Transverse colon (tissue), 4 donors: ENCODE measurements at regions not wholly inside any gene's neighbourhood (a gene's known extent, or its start where the extent isn't known, plus 50 kb on each side); places are given as distances from the start of the nearest gene placed in this dataset.

ENCODE experiments used
- DNase-seq: peaks from one replicate; pipeline ENCODE4 v3.0.0-alpha.2; 2019
- H3K27ac ChIP-seq, 4 donors: fragments of 200-600 bp; sonication (generic); 2 replicates each; pipeline ENCODE4 v1.5.1; 2016 to 2018; ENCODE audit warnings: inconsistent platforms in 4 of 4
- H3K27me3 ChIP-seq: fragments of 200-600 bp; sonication (generic); 2 replicates; pipeline ENCODE4 v1.5.1; 2017; ENCODE audit warnings: inconsistent platforms
- H3K36me3 ChIP-seq, 4 donors: fragments of 200-600 bp; sonication (generic); 2 replicates each; pipeline ENCODE4 v1.5.1; 2017 to 2019; ENCODE audit warnings: inconsistent platforms in 4 of 4
- H3K4me1 ChIP-seq, 4 donors: fragments of 200-600 bp; sonication (generic); 2 replicates each; pipeline ENCODE4 v1.5.1; 2017 to 2020; ENCODE audit warnings: inconsistent platforms in 4 of 4
- H3K4me3 ChIP-seq, 4 donors: fragments of 200-600 bp; sonication (generic); 1 replicate in 1 of 4; 2 replicates in 3 of 4; pipeline versions ENCODE4 v1.5.1 to v1.6.1; 2017 to 2019; ENCODE audit warnings: inconsistent platforms in 4 of 4
- H3K9me3 ChIP-seq, 2 donors: fragments of 200-600 bp; sonication (generic); 2 replicates each; pipeline ENCODE4 v1.5.1; 2017 to 2019; ENCODE audit warnings: inconsistent platforms in 2 of 2
- EP300 ChIP-seq: sonication (generic); formaldehyde crosslinking; IDR thresholded peaks from one replicate; pipeline ENCODE4 v1.6.1; 2017; ENCODE audit warnings: antibody characterized with exemption, low read depth
- POLR2A ChIP-seq: fragments of 450-650 bp; IDR thresholded peaks from one replicate; pipeline ENCODE4 v1.6.1; 2016; ENCODE audit warnings: antibody characterized with exemption, mild to moderate bottlenecking, moderate library complexity
- POLR2AphosphoS5 ChIP-seq, 3 donors: sonication (generic); formaldehyde crosslinking; IDR thresholded peaks; one replicate each; pipeline ENCODE4 v1.6.1; 2016; ENCODE audit warnings: antibody characterized with exemption in 3 of 3
- WGBS, 2 donors: methylation state at CpG; one replicate each; pipeline ENCODE4 v1.1.5; 2018; ENCODE audit warnings: low coverage in 1 of 2; 5-methylcytosine and 5-hydroxymethylcytosine counted together
- in situ Hi-C, 4 donors: fragments of 200-750 bp; cut with MboI; loops; one replicate each; pipeline versions ENCODE4 v1.15.0 to v1.15.1; 2017; ENCODE audit warnings: low sequenced_read_pairs in 3 of 4, low pct_ligation_motif_present in 1 of 4, low pct_unique_long_range_greater_than_20kb in 1 of 4
- intact Hi-C: fragments of 100-400 bp; cut with DNase I; formaldehyde crosslinking; loops from one replicate; pipeline ENCODE4 v1.15.1; 2023; ENCODE audit warnings: low total_unique reads
- TF ChIP-seq, protein P1 (sequence below), 5 experiments: fragments of 200-600 bp in 3 of 5; fragments of 450-650 bp in 2 of 5; sonication (generic) in 3 of 5; IDR thresholded peaks; 1 replicate in 2 of 5; 2 replicates in 3 of 5; pipeline ENCODE4 v1.5.1; 2016 to 2017; ENCODE audit warnings: antibody characterized with exemption in 5 of 5, inconsistent platforms in 3 of 5, mild to moderate bottlenecking in 2 of 5, moderate library complexity in 1 of 5

DNA sequence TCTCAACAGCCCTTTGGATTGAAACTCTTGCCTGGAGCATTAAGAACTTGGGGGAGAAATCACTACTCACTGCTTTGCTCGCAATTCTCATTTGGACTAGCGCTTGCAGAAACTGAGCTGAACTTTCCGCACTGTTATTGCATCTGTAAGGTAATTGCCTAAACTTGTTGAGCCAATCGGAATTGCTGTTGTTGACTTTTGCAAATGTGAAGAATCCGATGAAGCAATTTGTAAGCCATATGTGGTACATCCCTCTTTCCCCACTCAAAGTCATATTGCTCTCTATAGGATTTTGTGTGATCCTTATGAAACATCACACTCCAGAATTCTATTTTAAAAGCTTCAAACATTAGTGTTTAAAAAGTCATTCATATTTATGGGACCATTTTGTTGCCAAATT, 191.7 kb upstream of the GBE1 start:
- intact Hi-C loops (no loop called here), in situ Hi-C loops (no loop called here)
- TF ChIP-seq POLR2AphosphoS5 (IDR thresholded peaks at IDR 0.05) = no peak
- TF ChIP-seq, protein P1, sequence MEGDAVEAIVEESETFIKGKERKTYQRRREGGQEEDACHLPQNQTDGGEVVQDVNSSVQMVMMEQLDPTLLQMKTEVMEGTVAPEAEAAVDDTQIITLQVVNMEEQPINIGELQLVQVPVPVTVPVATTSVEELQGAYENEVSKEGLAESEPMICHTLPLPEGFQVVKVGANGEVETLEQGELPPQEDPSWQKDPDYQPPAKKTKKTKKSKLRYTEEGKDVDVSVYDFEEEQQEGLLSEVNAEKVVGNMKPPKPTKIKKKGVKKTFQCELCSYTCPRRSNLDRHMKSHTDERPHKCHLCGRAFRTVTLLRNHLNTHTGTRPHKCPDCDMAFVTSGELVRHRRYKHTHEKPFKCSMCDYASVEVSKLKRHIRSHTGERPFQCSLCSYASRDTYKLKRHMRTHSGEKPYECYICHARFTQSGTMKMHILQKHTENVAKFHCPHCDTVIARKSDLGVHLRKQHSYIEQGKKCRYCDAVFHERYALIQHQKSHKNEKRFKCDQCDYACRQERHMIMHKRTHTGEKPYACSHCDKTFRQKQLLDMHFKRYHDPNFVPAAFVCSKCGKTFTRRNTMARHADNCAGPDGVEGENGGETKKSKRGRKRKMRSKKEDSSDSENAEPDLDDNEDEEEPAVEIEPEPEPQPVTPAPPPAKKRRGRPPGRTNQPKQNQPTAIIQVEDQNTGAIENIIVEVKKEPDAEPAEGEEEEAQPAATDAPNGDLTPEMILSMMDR (IDR thresholded peaks at IDR 0.05) = no peak
- no peak for TF ChIP-seq POLR2A
- no peak for TF ChIP-seq EP300

DNA sequence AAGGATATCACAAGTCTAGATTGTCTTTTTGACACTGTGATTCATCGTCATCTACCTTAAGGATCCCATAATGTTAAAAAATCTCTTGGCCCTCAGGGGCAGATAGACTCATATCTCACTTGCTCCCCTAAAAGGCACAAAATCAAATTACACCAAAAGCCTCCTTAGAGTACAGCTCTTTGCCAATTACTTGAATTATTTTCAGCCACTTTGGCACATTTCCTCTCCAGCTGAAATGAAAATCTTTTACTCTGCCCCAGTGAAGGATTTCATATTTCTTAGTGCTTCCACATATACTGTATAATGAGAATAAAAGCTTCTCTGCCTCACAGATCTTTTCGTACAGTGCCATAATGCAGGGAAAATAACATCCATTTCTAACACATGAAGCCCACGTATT, 190.7 kb upstream of the GBE1 start:
- TF ChIP-seq, protein P1 (IDR thresholded peaks at IDR 0.05) = no peak
- TF ChIP-seq POLR2A (no peak), EP300 (no peak), POLR2AphosphoS5 (IDR thresholded peaks at IDR 0.05) (no peak)
- no peak overlapping the region for H3K4me3 ChIP-seq
- H3K36me3 ChIP-seq = no peaks in the 10 kb centered on the region
- H3K27me3 ChIP-seq = no peaks in the 10 kb centered on the region
- no peaks in the 10 kb centered on the region for H3K4me1 ChIP-seq
- H3K9me3 ChIP-seq = no peaks in the 10 kb centered on the region
- H3K27ac ChIP-seq = no peak overlapping the region
- no peak for DNase-seq
- intact Hi-C loops (no loop called here), in situ Hi-C loops (no loop called here)
- 76 to 79% methylated on average over 3 of the region's 3 CpGs for WGBS, 2 donors

More for the DNA sequence above, 191.7 kb upstream of the GBE1 start:
- H3K4me3 ChIP-seq = no peak overlapping the region
- WGBS, 2 donors = 80 to 95% methylated on average over 5 of the region's 5 CpGs
- no peaks in the 10 kb centered on the region for H3K36me3 ChIP-seq
- H3K4me1 ChIP-seq = no peaks in the 10 kb centered on the region
- H3K27ac ChIP-seq = no peak overlapping the region
- no peaks in the 10 kb centered on the region for H3K27me3 ChIP-seq
- no peaks in the 10 kb centered on the region for H3K9me3 ChIP-seq
- no peak for DNase-seq

DNA sequence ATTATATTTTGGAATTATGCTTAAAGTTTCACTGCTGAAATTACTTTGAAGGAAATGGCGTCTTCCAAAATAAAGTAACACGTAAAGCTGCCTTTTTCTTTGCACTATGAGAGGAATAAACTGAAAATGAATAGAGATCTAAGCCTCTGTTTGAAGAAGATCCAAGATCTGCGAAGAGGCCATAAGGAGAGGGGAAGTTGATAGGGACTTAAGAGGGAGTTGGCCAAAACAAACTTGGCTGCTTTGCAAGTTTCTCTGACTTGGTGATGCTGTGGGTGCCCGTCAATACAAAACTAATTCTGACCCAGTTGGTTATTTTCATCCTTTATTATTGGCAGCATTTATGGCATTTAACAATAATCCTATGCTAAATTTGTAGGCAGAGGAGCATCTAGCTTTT, 190.2 kb upstream of the GBE1 start:
- H3K4me1 ChIP-seq = no peaks in the 10 kb centered on the region
- no peaks in the 10 kb centered on the region for H3K9me3 ChIP-seq
- intact Hi-C loops (no loop called here), in situ Hi-C loops (no loop called here)
- 67 to 73% methylated on average over 4 of the region's 4 CpGs for WGBS, 2 donors
- H3K4me3 ChIP-seq = no peak overlapping the region
- TF ChIP-seq POLR2AphosphoS5 (IDR thresholded peaks at IDR 0.05) (no peak), EP300 (no peak), POLR2A (no peak)
- TF ChIP-seq, protein P1 (IDR thresholded peaks at IDR 0.05) = no peak
- no peaks in the 10 kb centered on the region for H3K27me3 ChIP-seq
- DNase-seq = no peak
- H3K36me3 ChIP-seq = no peaks in the 10 kb centered on the region
- H3K27ac ChIP-seq = no peak overlapping the region

DNA sequence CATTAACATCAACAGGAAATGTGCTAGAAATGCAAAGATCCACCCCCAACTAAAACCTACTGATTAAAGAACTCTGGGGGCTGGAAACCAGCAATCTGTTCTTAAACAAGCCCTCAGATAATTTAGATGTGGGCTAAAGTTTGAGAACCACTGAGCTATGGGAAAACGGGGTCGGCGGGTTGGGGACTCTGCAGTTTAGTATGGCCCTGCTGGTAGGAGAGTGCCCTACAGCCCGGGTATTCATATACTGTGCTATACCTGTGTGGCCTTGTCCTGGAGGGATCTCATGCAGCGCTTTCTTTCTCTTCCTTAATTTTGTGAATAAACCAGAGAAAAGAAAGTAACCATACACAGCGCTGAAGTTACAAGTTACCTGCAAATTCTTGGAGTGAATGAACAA, 189.7 kb upstream of the GBE1 start:
- Histone ChIP-seq H3K27me3 (no peaks in the 10 kb centered on the region), H3K4me1 (no peaks in the 10 kb centered on the region), H3K9me3 (no peaks in the 10 kb centered on the region), H3K27ac (no peak overlapping the region), H3K36me3 (no peaks in the 10 kb centered on the region), H3K4me3 (no peak overlapping the region)
- TF ChIP-seq, protein P1 (IDR thresholded peaks at IDR 0.05) = no peak
- TF ChIP-seq EP300 (no peak), POLR2A (no peak), POLR2AphosphoS5 (IDR thresholded peaks at IDR 0.05) (no peak)
- DNase-seq = no peak
- 79 to 91% methylated on average over 6 of the region's 6 CpGs for WGBS, 2 donors
- intact Hi-C loops (no loop called here), in situ Hi-C loops (no loop called here)
